GM04503 (cell line): ENCODE measurements at regions not wholly inside any gene's neighbourhood (a gene's known extent, or its start where the extent isn't known, plus 50 kb on each side); places are given as distances from the start of the nearest gene placed in this dataset.

Experiments used
- DNase-seq: peaks from one replicate; pipeline ENCODE4 v3.0.0-alpha.2; 2012; ENCODE audit warnings: low read depth

- DNase-seq: no peak
Measured at GRCh38 chr2:18722101-18722500, 132.7 kb upstream of the NT5C1B start.

GRCh38 chr2:18721038-18721922 lies 131.9 kb upstream of the NT5C1B start:
- DNase-seq: no peak

GRCh38 chr2:18719978-18720775 lies 130.8 kb upstream of the NT5C1B start:
- DNase-seq: peak; percentile 31

GRCh38 chr2:18708203-18708715 lies 118.9 kb upstream of the NT5C1B start:
- DNase-seq: no peak

GRCh38 chr2:18706001-18706400 lies 116.6 kb upstream of the NT5C1B start:
- no peak for DNase-seq

GRCh38 chr2:18704276-18704675 lies 114.9 kb upstream of the NT5C1B start:
- DNase-seq: no peak

GRCh38 chr2:18703555-18703954 lies 114.2 kb upstream of the NT5C1B start:
- no peak for DNase-seq

- no peak for DNase-seq
Measured at GRCh38 chr2:18701981-18702380, 112.6 kb upstream of the NT5C1B start.

- no peak for DNase-seq
Measured at GRCh38 chr2:18701546-18701945, 112.2 kb upstream of the NT5C1B start.

- no peak for DNase-seq
Measured at GRCh38 chr2:18690342-18690741, 101.0 kb upstream of the NT5C1B start.

GRCh38 chr2:18684206-18685038 lies 95.1 kb upstream of the NT5C1B start:
- peak; percentile 57 for DNase-seq

- no peak for DNase-seq
Measured at GRCh38 chr2:18682681-18683080, 93.3 kb upstream of the NT5C1B start.

GRCh38 chr2:18677280-18677679 lies 87.9 kb upstream of the NT5C1B start:
- no peak for DNase-seq

GRCh38 chr2:18674309-18674708 lies 84.9 kb upstream of the NT5C1B start:
- no peak for DNase-seq

GRCh38 chr2:18671363-18671762 lies 82.0 kb upstream of the NT5C1B start:
- no peak for DNase-seq

- no peak for DNase-seq
Measured at GRCh38 chr2:18668221-18668620, 78.9 kb upstream of the NT5C1B start.

GRCh38 chr2:18664421-18664820 lies 75.1 kb upstream of the NT5C1B start:
- DNase-seq: no peak

GRCh38 chr2:18663861-18664260 lies 74.5 kb upstream of the NT5C1B start:
- no peak for DNase-seq

- no peak for DNase-seq
Measured at GRCh38 chr2:18662689-18663088, 73.3 kb upstream of the NT5C1B start.

GRCh38 chr2:18659915-18660314 lies 70.5 kb upstream of the NT5C1B start:
- DNase-seq: no peak

GRCh38 chr2:18656048-18656447 lies 66.7 kb upstream of the NT5C1B start:
- no peak for DNase-seq
